SJCRH30 (cell line): ENCODE measurements at regions not wholly inside any gene's neighbourhood (a gene's known extent, or its start where the extent isn't known, plus 50 kb on each side); places are given as distances from the start of the nearest gene placed in this dataset.
"Not testable (repeated sequence)": the region's sequence is repeated elsewhere in the genome, so short reads cannot be mapped to it uniquely, and the experiment has no call there.

Source experiments
- DNase-seq, 2 experiments: peaks; one replicate each; pipeline ENCODE4 v3.0.0-alpha.2; 2015 to 2020
- H3K27ac ChIP-seq: fragments of 250-450 bp; sonication (Bioruptor Pico); 2 replicates; pipeline ENCODE4 v1.5.1; 2020; ENCODE audit warnings: mild to moderate bottlenecking, moderate library complexity
- H3K27me3 ChIP-seq: fragments of 250-450 bp; sonication (Bioruptor Pico); 2 replicates; pipeline ENCODE4 v1.5.1; 2020; ENCODE audit warnings: mild to moderate bottlenecking, moderate library complexity
- H3K36me3 ChIP-seq: fragments of 250-450 bp; sonication (Bioruptor Pico); 2 replicates; pipeline ENCODE4 v1.5.1; 2020; ENCODE audit warnings: mild to moderate bottlenecking, moderate library complexity
- H3K4me1 ChIP-seq: fragments of 250-450 bp; sonication (Bioruptor Pico); 2 replicates; pipeline ENCODE4 v1.5.1; 2020; ENCODE audit warnings: mild to moderate bottlenecking, moderate library complexity
- H3K4me3 ChIP-seq: fragments of 250-450 bp; sonication (Bioruptor Pico); 2 replicates; pipeline ENCODE4 v1.5.1; 2020; ENCODE audit warnings: mild to moderate bottlenecking, moderate library complexity
- H3K9me3 ChIP-seq: fragments of 250-450 bp; sonication (Bioruptor Pico); replicated peaks from 2 replicates; pipeline ENCODE4 v1.5.1; 2020; ENCODE audit warnings: mild to moderate bottlenecking, moderate library complexity

DNA sequence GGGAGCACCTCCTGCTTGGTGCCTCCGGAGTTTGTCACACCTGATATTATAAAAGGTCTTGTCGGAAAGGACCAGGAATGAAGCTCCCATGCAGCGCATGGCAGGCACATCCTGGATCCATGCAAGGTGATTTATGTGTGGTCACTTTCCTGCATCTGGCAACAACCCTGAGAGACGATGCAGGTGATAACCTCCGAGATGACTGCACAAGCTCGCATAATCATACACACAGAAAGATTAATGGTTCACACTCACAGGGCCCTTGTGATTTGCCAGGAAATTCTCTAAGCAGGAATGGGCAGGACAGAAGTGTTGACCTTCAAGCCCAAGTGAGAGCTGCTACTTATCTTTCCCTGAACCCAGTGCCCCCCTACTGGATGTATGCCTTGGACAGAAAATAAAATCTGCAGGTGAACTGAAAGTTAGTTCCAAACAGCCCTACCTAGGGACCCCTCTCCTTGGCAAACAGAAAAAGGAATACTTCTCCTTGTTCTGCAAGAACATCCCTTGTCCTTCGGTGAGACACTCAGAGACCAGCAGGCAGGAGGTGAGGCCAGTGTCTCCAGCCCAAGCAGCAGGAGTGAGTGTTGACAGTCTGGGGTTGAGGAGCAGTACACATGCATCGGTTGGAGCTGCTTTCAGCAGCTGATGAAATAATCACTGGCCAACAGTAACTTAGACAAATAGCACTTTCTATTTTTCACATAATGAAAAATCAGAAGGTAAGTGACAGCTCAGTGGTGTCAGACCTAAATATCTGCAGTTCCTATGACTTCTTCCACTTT lies 619.4 kb upstream of the B3GAT1 start:
- Histone ChIP-seq H3K4me1 (peaks cover 5% of the 10 kb centered on the region), H3K27ac (no peak overlapping the region), H3K27me3 (no peaks in the 10 kb centered on the region), H3K4me3 (no peak overlapping the region), H3K9me3 (no peaks in the 10 kb centered on the region), H3K36me3 (no peaks in the 10 kb centered on the region)
- DNase-seq, result no peak

DNA sequence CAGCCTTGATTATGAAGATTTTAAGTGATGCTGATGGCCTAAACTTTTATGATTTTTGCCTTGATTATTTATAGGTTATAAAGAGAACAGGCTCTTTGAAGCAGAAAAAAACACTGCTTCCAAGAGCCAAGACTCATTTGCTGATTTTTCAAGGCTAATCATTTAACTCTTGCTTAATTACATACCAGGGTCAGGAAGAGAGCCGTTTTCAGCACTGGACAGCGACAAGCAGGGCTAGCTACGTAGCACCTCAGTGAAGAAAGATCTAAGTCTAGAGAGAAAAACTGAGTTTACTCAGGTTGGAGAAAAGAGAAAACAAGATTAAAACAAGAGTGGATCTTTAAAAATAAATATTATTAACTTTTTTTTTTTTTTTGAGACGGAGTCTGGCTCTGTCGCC lies 615.4 kb upstream of the B3GAT1 start:
- Histone ChIP-seq H3K4me1 (no peaks in the 10 kb centered on the region), H3K36me3 (no peaks in the 10 kb centered on the region), H3K4me3 (no peak overlapping the region), H3K9me3 (no peaks in the 10 kb centered on the region), H3K27me3 (no peaks in the 10 kb centered on the region), H3K27ac (no peak overlapping the region)
- peak; percentile 53 to 73 for DNase-seq

DNA sequence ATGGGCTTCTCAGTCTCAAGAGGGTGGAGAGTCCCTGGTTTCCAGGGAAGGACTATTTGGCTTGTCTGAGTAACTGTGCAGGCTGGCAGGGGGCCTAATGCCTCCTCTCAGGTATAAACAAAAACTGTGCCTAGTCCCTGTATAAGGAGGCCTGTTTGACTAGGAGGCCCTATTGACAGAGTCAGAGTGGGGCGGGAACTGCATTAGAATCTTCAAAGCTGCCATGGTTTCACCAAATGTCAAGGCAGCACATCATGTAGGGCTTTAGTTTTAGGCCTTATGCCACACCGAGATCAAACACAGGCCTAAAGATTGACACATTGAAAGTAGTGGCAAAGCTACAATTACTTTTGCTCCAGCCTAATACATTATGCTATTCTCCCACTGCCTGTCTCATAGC lies 611.5 kb upstream of the B3GAT1 start:
- DNase-seq, result no peak
- H3K9me3 ChIP-seq, result no peaks in the 10 kb centered on the region
- H3K27ac ChIP-seq, result no peak overlapping the region
- no peak overlapping the region for H3K4me3 ChIP-seq
- H3K36me3 ChIP-seq, result no peaks in the 10 kb centered on the region
- no peaks in the 10 kb centered on the region for H3K27me3 ChIP-seq
- H3K4me1 ChIP-seq, result no peaks in the 10 kb centered on the region

DNA sequence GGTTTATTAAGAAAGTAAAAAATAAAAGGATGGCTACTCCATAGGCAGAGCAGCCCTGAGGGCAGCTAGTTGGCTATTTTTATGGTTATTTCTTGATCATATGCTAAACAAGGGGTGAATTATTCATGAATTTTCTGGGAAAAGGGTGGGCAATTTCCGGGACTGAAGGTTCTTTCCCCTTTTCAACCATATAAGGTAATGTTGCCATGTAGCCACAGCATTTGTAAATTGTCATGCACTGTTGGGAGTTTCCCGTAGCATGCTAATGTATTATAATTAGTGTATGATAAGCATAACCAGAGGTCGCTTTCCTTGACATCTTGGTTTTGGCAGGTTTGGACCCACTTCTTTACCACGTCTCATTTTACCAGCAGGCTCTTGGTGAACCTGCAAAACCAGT lies 610.4 kb upstream of the B3GAT1 start:
- no peak overlapping the region for H3K4me3 ChIP-seq
- H3K27ac ChIP-seq, result no peak overlapping the region
- H3K36me3 ChIP-seq, result no peaks in the 10 kb centered on the region
- H3K4me1 ChIP-seq, result no peaks in the 10 kb centered on the region
- H3K9me3 ChIP-seq, result no peaks in the 10 kb centered on the region
- no peaks in the 10 kb centered on the region for H3K27me3 ChIP-seq
- no peak for DNase-seq

DNA sequence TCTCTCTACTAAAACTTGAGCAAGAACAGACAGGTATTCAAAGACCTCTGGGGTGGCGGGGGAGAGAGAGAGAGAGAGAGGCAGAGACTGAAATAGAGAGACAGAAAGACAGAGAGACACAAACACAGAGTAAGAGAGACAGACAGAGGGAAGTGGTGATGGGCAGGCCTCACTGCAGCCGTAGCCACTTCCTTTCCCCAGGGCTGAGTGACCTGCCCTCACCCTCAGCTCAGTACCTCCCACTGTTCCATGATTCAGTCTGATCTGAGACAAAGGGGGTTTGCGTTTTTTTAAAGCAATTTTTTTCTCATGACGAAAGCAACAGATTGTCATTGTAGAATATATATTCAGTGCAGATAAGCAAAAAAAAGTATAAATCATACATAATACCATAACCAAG lies 607.9 kb upstream of the B3GAT1 start:
- H3K36me3 ChIP-seq, result no peaks in the 10 kb centered on the region
- no peak overlapping the region for H3K27ac ChIP-seq
- H3K4me1 ChIP-seq, result no peaks in the 10 kb centered on the region
- no peak overlapping the region for H3K4me3 ChIP-seq
- no peak for DNase-seq
- H3K27me3 ChIP-seq, result no peaks in the 10 kb centered on the region
- H3K9me3 ChIP-seq, result no peaks in the 10 kb centered on the region

DNA sequence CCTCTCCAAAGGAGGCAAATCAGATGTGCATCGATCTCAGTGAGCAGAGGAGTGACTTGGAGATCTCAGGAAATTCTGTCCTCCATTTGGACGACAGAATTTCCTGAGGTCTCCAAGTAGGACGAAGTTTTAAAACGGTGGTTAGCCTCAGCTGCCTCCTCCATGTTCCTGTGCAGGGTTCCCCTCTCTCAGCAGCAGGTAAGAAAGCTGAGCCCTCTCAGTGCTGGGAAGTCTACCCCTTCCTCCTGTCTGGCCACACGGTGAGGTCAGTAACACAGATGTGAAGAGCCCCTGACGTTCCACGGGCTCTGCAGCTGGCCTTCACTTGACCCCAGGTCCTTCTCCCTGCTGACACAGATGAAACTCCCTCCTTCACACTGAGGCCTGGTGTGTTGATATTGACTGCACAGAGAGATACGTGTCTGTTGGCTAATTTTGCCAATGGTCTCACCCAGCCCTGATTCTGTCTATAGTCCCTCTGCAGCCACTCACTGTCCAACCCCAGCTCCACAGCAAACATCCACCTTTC lies 607.4 kb upstream of the B3GAT1 start:
- Histone ChIP-seq H3K36me3 (no peaks in the 10 kb centered on the region), H3K4me3 (no peak overlapping the region), H3K4me1 (no peaks in the 10 kb centered on the region), H3K9me3 (no peaks in the 10 kb centered on the region), H3K27ac (no peak overlapping the region), H3K27me3 (no peaks in the 10 kb centered on the region)
- DNase-seq, result no peak

DNA sequence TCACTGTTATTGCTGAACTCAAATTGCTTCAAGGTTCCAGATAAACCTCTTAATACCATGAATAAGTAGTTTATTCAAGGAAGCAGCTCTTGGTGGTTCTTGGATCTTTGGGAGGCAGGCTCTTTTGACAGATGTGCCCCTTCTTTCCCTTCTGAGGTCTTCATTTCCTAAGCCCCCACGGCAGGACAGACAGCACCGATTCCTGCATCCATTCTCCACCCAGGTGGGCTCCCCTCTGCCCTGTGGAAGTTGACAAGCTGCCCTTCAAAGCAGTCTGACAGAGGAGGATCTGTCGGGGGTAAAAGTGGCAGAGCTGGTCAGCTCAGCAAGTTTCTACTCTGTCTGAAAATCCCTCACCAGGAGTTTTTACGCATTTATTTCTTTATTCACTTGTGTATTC lies 605.3 kb upstream of the B3GAT1 start:
- Histone ChIP-seq H3K27ac (no peak overlapping the region), H3K9me3 (no peaks in the 10 kb centered on the region), H3K4me1 (no peaks in the 10 kb centered on the region), H3K27me3 (no peaks in the 10 kb centered on the region), H3K4me3 (no peak overlapping the region), H3K36me3 (no peaks in the 10 kb centered on the region)
- DNase-seq, result no peak

DNA sequence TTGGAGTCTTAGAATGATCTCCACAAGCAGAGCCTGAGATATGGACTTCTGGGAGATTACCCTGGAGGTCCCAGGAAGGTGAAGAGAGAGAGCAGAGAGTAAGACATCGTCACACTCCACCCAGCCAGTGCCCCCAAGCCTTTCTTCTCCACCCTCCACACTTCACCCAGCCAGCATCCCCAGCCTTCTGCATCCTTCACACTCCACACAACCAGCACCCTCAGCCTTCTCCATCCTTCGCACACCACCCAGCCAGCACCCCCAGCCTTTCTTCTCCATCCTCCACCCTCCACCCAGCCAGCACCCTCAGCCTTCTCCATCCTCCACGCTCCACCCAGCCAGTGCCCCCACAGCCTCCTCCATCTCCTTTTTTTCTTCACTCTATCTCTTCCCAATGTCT lies 603.9 kb upstream of the B3GAT1 start:
- Histone ChIP-seq H3K4me1 (no peaks in the 10 kb centered on the region), H3K27me3 (no peaks in the 10 kb centered on the region), H3K4me3 (no peak overlapping the region), H3K36me3 (no peaks in the 10 kb centered on the region), H3K27ac (no peak overlapping the region), H3K9me3 (no peaks in the 10 kb centered on the region)
- no peak for DNase-seq

DNA sequence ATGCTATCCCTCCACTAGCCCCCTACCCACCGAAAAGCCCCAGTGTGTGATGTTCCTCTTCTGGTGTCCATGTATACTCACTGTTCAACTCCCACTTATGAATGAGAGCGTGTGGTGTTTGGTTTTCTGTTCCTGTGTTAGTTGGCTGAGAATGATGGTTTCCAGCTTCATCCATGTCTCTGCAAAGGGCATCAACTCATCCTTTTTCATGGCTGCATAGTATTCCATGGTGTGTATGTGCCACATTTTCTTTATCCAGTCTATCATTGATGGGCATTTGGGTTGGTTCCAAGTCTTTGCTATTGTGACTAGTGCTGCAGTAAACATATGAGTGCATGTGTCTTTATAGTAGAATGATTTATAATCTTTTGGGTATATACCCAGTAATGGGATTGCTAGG lies 599.3 kb upstream of the B3GAT1 start:
- H3K27me3 ChIP-seq, H3K36me3 ChIP-seq, H3K9me3 ChIP-seq, H3K27ac ChIP-seq, H3K4me3 ChIP-seq, DNase-seq: not testable (repeated sequence)
- peaks cover 18% of the 10 kb centered on the region for H3K4me1 ChIP-seq

DNA sequence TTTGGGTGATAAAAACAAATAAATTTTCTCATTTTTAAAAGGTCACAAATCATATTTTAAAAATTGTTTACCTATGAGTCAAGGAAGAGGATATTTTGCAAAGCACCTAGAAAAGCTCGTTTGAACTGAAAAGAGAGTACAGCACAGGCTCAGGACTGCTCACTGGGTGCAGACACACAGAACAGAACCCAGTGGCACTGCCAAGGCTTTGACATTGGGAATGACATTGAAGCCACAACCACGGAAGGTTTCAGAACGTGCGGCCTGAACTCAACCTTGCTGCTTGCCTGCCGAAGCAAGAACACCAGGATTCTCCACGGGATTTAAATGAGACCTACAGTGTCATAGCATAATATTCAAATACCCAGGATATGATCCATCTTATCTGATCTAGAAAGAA lies 597.1 kb upstream of the B3GAT1 start:
- H3K4me3 ChIP-seq, result no peak overlapping the region
- DNase-seq, result no peak
- H3K27me3 ChIP-seq, result no peaks in the 10 kb centered on the region
- peaks cover 27% of the 10 kb centered on the region for H3K4me1 ChIP-seq
- H3K27ac ChIP-seq, result no peak overlapping the region
- H3K36me3 ChIP-seq, result no peaks in the 10 kb centered on the region
- H3K9me3 ChIP-seq, result no peaks in the 10 kb centered on the region

DNA sequence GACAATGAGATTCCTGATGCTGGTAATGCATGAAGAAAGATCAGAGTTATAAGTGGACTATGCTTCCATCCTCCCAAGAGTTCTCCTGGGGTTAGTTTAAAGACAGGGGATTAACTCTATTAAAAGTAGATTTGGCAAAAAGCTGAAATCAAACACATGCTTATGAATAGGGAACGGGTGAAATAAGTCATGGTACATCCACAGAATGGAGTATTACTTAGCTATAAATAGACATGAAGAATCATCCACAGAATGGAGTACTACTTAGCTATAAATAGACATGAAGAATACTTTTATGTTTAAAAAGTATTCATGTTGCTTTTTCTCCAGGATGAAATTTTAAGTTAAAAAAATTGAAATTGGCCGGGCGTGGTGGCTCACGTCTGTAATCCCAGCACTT lies 596.4 kb upstream of the B3GAT1 start:
- no peaks in the 10 kb centered on the region for H3K27me3 ChIP-seq
- H3K27ac ChIP-seq, result peak overlapping the region; percentile 77; the same call in 1 of the 2 replicates
- no peak for DNase-seq
- no peak overlapping the region for H3K4me3 ChIP-seq
- no peaks in the 10 kb centered on the region for H3K9me3 ChIP-seq
- no peaks in the 10 kb centered on the region for H3K36me3 ChIP-seq
- peaks cover 27% of the 10 kb centered on the region for H3K4me1 ChIP-seq

DNA sequence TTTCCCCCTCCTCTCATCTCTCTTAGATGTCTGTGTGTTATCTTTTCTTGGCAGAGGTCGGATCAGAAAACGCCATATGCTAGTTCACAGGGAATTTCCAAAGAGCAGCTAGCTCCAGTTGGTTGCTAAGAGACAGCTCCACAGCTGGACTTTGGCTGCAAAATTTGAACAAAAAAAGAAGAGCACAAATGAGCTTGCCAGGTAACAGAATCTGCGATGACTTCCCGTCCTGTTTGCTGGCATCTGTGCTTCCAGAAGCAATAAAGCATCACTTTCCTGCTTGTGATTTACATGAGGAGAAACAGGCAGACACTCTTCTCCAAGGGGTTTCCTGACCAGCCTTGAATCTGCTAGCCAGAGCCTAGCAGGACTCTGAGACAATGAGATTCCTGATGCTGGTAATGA lies 596.0 kb upstream of the B3GAT1 start:
- no peaks in the 10 kb centered on the region for H3K36me3 ChIP-seq
- peak in 1 of 2 experiments; percentile 39 for DNase-seq
- H3K9me3 ChIP-seq, result no peaks in the 10 kb centered on the region
- no peak overlapping the region for H3K4me3 ChIP-seq
- H3K4me1 ChIP-seq, result peaks cover 27% of the 10 kb centered on the region
- peak overlapping the region; percentile 77 for H3K27ac ChIP-seq
- no peaks in the 10 kb centered on the region for H3K27me3 ChIP-seq

DNA sequence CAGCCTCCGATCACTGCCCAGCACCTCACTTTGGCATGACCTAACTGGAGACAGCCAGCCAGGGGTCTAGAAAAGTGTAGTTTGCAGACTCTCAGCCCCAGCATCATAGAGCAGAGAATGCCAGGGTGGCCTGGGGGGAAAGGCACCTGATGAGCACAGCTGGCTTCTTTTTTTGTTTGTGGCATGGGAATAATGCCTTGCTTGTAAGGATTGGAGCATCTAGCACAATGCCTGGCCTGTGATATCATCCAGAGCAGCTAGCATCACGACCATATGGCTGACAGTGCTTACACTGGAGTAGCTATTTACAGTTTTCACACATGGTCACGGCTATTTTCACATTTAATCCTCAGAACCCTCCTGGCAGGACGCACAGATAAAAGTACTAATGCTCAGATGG lies 594.8 kb upstream of the B3GAT1 start:
- Histone ChIP-seq H3K4me3 (no peak overlapping the region), H3K4me1 (peaks cover 27% of the 10 kb centered on the region), H3K36me3 (no peaks in the 10 kb centered on the region), H3K27me3 (no peaks in the 10 kb centered on the region), H3K27ac (peak overlapping the region; percentile 77), H3K9me3 (no peaks in the 10 kb centered on the region)
- DNase-seq, result peak; percentile 58 to 81

DNA sequence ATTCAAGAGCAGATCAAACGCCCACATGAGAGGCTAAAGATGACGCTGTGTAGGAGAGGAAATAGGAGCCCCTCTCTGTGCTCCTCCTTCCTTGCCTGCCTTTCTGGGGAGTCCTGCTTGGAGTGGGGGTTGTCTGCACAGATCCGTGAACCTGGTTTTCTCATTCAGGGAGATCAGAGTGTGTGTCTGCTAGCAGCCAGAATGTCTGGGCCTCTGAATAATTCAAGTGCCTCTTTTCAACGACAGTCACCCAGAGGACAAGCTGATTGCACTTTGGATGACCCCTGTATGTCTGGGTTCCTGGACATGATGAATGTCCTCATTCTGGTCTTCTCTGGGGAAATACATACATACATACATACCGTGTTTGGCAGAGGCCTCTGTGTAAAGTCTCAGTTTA lies 592.5 kb upstream of the B3GAT1 start:
- no peaks in the 10 kb centered on the region for H3K36me3 ChIP-seq
- no peaks in the 10 kb centered on the region for H3K27me3 ChIP-seq
- no peaks in the 10 kb centered on the region for H3K9me3 ChIP-seq
- peaks cover 34% of the 10 kb centered on the region for H3K4me1 ChIP-seq
- no peak for DNase-seq
- no peak overlapping the region for H3K4me3 ChIP-seq
- no peak overlapping the region for H3K27ac ChIP-seq

DNA sequence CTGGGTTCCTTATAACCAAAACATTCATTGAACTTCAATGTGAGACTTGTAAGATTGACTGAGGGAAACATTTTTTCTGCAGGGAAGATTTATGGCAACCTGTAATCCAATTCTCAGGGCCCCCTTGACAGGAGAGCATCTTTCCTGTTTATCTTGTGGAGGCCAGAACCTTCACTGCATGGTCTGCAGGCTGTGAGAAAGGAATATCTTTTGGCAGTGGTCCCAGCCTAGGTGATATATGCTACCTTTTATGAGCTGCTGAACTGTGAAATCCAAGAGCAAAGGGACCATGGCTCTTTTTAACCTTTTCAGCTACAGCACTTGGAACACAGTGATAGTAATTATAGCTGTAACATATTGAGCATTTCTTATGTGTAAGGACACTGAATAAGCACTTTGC lies 590.2 kb upstream of the B3GAT1 start:
- Histone ChIP-seq H3K9me3 (no peaks in the 10 kb centered on the region), H3K27me3 (no peaks in the 10 kb centered on the region), H3K36me3 (no peaks in the 10 kb centered on the region), H3K27ac (no peak overlapping the region), H3K4me3 (no peak overlapping the region), H3K4me1 (peaks cover 29% of the 10 kb centered on the region)
- DNase-seq, result no peak

DNA sequence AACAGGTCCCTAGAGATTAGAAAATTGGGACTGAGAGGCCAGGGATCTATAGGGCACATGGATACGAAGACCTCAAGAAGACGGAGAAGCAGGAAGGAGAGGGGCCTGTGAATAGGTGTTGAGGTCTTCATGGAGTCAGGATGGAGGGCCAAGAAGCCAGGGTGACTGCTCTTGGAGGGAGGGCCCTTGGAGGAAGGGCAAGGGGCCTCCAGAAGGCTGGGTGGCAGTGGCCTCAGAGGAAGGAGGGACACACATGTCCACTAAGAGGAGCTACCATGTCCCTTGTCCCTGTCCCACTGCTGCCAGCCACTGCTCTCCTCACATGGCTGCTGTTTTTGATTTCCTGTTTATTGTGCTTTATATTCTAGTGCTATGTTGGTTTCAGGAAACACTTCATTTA lies 589.5 kb upstream of the B3GAT1 start:
- H3K4me3 ChIP-seq, result no peak overlapping the region
- DNase-seq, result no peak
- H3K27me3 ChIP-seq, result no peaks in the 10 kb centered on the region
- H3K27ac ChIP-seq, result no peak overlapping the region
- no peaks in the 10 kb centered on the region for H3K9me3 ChIP-seq
- peaks cover 22% of the 10 kb centered on the region for H3K4me1 ChIP-seq
- no peaks in the 10 kb centered on the region for H3K36me3 ChIP-seq
